KMS-11 (cell line): ENCODE measurements at regions not wholly inside any gene's neighbourhood (a gene's known extent, or its start where the extent isn't known, plus 50 kb on each side); places are given as distances from the start of the nearest gene placed in this dataset.

ENCODE experiments used
- H2AFZ ChIP-seq: fragments of 200-600 bp; sonication (generic); 2 replicates; pipeline ENCODE4 v1.6.1; 2016; ENCODE audit warnings: antibody characterized with exemption, mixed run types, low read depth
- H3K27ac ChIP-seq: fragments of 200-600 bp; sonication (generic); 2 replicates; pipeline ENCODE4 v1.6.1; 2016; ENCODE audit warnings: mild to moderate bottlenecking, mixed run types
- H3K27me3 ChIP-seq: fragments of 200-600 bp; sonication (generic); 2 replicates; pipeline ENCODE4 v1.6.1; 2017; ENCODE audit warnings: mild to moderate bottlenecking, low read depth, mixed run types, moderate library complexity; ENCODE audit not compliant: insufficient read depth
- H3K36me3 ChIP-seq: fragments of 200-600 bp; sonication (generic); 2 replicates; pipeline ENCODE4 v1.6.1; 2017; ENCODE audit warnings: mild to moderate bottlenecking, mixed run types; ENCODE audit not compliant: insufficient read depth
- H3K4me1 ChIP-seq: fragments of 200-600 bp; sonication (generic); 2 replicates; pipeline ENCODE4 v1.6.1; 2016; ENCODE audit warnings: mild to moderate bottlenecking, low read depth, mixed run types; ENCODE audit not compliant: poor library complexity, severe bottlenecking
- H3K4me2 ChIP-seq: fragments of 200-600 bp; sonication (generic); 2 replicates; pipeline ENCODE4 v1.7.0; 2016; ENCODE audit warnings: mild to moderate bottlenecking, mixed run types
- H3K4me3 ChIP-seq: fragments of 200-600 bp; sonication (generic); IDR thresholded peaks from 2 replicates; pipeline ENCODE4 v1.6.1; 2017; ENCODE audit warnings: low read depth, low read length, mixed read lengths; ENCODE audit not compliant: insufficient read depth
- H3K79me2 ChIP-seq: fragments of 200-600 bp; sonication (generic); 2 replicates; pipeline ENCODE4 v1.6.1; 2016; ENCODE audit warnings: low read depth, mixed run types; ENCODE audit not compliant: insufficient read depth
- H3K9ac ChIP-seq: fragments of 200-600 bp; sonication (generic); 2 replicates; pipeline ENCODE4 v1.6.1; 2016; ENCODE audit warnings: mild to moderate bottlenecking, mixed run types
- H4K20me1 ChIP-seq: fragments of 200-600 bp; sonication (generic); 2 replicates; pipeline ENCODE4 v1.6.1; 2016; ENCODE audit warnings: mild to moderate bottlenecking, mixed run types; ENCODE audit not compliant: insufficient read depth
- TF ChIP-seq, protein P1 (sequence below): fragments of 200-600 bp; sonication (generic); conservative IDR thresholded peaks from 2 replicates; pipeline ENCODE4 v1.6.1; 2017; ENCODE audit warnings: low read depth, mild to moderate bottlenecking, antibody characterized with exemption, low read length, moderate library complexity, mixed read lengths

DNA sequence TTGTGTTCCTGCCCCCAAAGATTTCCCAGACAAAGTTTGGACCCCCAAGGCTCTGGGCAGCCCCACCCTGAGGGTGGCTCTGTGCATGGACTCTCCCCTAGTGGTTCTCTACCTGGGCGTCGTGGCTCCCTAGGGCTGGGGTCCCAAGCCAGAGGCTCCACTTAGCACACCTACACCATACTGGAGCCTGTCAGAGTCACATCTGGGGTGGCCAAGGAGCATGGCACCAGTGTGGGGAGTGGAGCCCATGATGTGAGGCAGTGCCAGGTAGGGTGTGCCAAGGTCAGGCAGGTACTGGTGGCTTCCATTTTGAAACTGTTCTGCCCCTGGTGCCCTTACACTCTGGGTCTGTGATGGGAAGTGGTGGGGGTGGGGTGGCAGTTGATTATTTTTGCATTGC is 109.9 kb upstream of the GNAO1 start:
- no peaks in the 10 kb centered on the region for H3K4me1 ChIP-seq
- no peak overlapping the region for H3K4me3 ChIP-seq
- TF ChIP-seq, protein P1, sequence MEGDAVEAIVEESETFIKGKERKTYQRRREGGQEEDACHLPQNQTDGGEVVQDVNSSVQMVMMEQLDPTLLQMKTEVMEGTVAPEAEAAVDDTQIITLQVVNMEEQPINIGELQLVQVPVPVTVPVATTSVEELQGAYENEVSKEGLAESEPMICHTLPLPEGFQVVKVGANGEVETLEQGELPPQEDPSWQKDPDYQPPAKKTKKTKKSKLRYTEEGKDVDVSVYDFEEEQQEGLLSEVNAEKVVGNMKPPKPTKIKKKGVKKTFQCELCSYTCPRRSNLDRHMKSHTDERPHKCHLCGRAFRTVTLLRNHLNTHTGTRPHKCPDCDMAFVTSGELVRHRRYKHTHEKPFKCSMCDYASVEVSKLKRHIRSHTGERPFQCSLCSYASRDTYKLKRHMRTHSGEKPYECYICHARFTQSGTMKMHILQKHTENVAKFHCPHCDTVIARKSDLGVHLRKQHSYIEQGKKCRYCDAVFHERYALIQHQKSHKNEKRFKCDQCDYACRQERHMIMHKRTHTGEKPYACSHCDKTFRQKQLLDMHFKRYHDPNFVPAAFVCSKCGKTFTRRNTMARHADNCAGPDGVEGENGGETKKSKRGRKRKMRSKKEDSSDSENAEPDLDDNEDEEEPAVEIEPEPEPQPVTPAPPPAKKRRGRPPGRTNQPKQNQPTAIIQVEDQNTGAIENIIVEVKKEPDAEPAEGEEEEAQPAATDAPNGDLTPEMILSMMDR: no peak

DNA sequence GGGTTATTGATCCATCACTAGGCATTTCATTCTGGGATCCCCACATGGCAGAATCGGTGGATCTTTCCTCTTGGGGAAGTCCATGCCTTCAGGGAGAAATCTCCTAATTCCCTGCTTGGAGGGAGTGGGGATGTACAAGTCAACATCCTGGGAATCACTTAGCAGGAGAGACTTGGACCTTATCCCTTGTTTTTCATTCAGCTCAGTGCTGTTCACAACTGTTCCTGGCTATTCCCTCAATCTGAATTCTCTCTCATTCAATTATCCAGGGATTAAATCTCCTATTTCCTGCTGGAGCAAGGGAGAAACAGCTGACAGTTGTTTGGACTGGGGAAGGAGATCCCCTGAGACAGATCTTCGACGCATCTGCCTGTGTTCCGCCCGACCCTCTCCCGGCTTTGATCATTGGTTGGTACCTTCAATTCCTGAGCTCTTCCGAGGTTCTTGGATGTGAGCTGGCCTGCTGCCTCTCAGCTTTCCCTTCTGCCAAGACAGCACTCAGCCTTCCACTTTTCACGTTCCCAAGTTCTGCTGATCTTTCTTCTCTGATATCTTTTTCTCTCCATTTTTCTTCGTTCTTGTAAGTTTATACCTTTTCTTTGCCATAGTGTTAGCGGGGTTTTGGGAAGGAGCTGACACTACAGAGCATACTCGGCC is 115.4 kb upstream of the GNAO1 start:
- Histone ChIP-seq H3K79me2 (no peaks in the 10 kb centered on the region), H3K27ac (no peak overlapping the region), H3K27me3 (no peaks in the 10 kb centered on the region), H3K9ac (no peak overlapping the region), H3K4me1 (no peaks in the 10 kb centered on the region), H3K4me3 (no peak overlapping the region), H3K36me3 (no peaks in the 10 kb centered on the region), H4K20me1 (no peaks in the 10 kb centered on the region), H3K4me2 (no peak overlapping the region), H2AFZ (no peak overlapping the region)
- TF ChIP-seq, protein P1: no peak

More for the DNA sequence above, 109.9 kb upstream of the GNAO1 start:
- H3K36me3 ChIP-seq: no peaks in the 10 kb centered on the region
- no peaks in the 10 kb centered on the region for H3K79me2 ChIP-seq
- H3K27me3 ChIP-seq: no peaks in the 10 kb centered on the region
- H2AFZ ChIP-seq: no peak overlapping the region
- no peak overlapping the region for H3K9ac ChIP-seq
- H4K20me1 ChIP-seq: no peaks in the 10 kb centered on the region
- no peak overlapping the region for H3K4me2 ChIP-seq
- H3K27ac ChIP-seq: no peak overlapping the region

DNA sequence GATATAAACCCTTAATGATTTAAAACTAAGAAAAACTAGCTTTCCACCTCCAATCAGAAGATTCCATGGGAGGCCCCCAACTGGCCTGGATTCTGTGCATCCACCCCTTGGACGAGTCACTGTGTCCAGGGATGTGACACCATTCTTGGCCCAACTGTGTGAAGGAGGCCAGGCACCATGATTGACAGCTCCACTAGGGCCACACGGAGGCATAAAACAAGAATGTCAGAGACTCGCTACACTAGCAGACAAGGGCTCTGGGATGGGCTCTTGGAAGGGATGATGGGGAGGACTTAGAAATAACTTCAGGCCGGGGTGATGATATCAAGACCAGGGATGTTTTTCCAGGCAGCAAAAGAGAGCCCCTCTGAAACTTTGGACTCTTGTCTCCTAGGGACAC is 117.8 kb upstream of the GNAO1 start:
- TF ChIP-seq, protein P1: no peak
- Histone ChIP-seq H3K27me3 (no peaks in the 10 kb centered on the region), H3K27ac (no peak overlapping the region)

DNA sequence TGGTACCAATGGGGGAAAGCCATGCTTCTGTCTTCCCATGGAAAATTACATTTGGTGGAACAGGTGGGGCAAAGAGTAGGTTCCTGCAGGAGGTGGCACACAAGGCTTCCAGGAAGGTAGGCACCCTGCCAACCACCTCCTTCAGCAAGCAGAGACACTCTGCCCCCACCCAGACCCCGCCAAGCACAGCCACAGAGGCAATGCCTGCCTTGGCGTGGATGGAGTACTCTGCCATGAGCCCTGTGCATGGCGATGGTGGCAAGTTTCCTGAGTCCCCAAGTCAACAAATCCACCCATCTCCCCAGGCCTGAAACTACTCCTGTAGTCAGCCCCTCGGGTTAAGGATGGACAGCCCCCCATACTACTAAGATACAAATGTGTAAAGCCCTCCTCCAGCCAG is 119.2 kb upstream of the GNAO1 start:
- Histone ChIP-seq H3K79me2 (no peaks in the 10 kb centered on the region), H3K27me3 (no peaks in the 10 kb centered on the region), H3K4me3 (no peak overlapping the region), H3K27ac (no peak overlapping the region), H2AFZ (no peak overlapping the region), H3K4me2 (no peak overlapping the region), H4K20me1 (no peaks in the 10 kb centered on the region), H3K9ac (no peak overlapping the region), H3K36me3 (no peaks in the 10 kb centered on the region), H3K4me1 (no peaks in the 10 kb centered on the region)
- TF ChIP-seq, protein P1: no peak

More for the DNA sequence above, 117.8 kb upstream of the GNAO1 start:
- Histone ChIP-seq H3K4me2 (no peak overlapping the region), H3K4me3 (no peak overlapping the region), H4K20me1 (no peaks in the 10 kb centered on the region), H3K79me2 (no peaks in the 10 kb centered on the region), H3K36me3 (no peaks in the 10 kb centered on the region), H2AFZ (no peak overlapping the region), H3K9ac (no peak overlapping the region), H3K4me1 (no peaks in the 10 kb centered on the region)
